CD4-positive, alpha-beta T cell (primary cell): ENCODE measurements at regions not wholly inside any gene's neighbourhood (a gene's known extent, or its start where the extent isn't known, plus 50 kb on each side); places are given as distances from the start of the nearest gene placed in this dataset.

Experiments used
- ATAC-seq: fragments of 200-7000 bp; cut with Tn5 transposase; one replicate; pipeline ENCODE4 v1.10.0; 2022; ENCODE audit warnings: mild to moderate bottlenecking; ENCODE audit not compliant: poor library complexity
- CTCF ChIA-PET: fragments of 350-600 bp; sonication (Branson Sonifier 250); formaldehyde crosslinking; loops from one replicate; lab custom pipeline; 2021; ENCODE audit warnings: antibody characterized with exemption, inconsistent platforms; lab: Charles Lee
- POLR2A ChIA-PET: fragments of 350-600 bp; sonication (Branson Sonifier 250); formaldehyde crosslinking; loops from one replicate; lab custom pipeline; 2021; ENCODE audit warnings: antibody characterized with exemption, inconsistent platforms; lab: Charles Lee
- DNase-seq, 14 experiments: peaks; one replicate each; pipeline ENCODE4 v3.0.0-alpha.2; 2013 to 2020; ENCODE audit warnings: mixed read lengths in 2 of 14
- H3K27ac ChIP-seq, 2 donors: one replicate each; pipeline versions ENCODE4 v1.5.1 to v1.7.0; 2013; ENCODE audit warnings: low read length in 2 of 2, low read depth in 1 of 2, mild to moderate bottlenecking in 1 of 2
- H3K27me3 ChIP-seq, 2 experiments: 1 replicate in 1 of 2; 2 replicates in 1 of 2; pipeline versions ENCODE4 v1.6.1 to v1.7.0; 2013; ENCODE audit warnings: low read length in 2 of 2, control low read depth in 1 of 2, mild to moderate bottlenecking in 1 of 2, moderate library complexity in 1 of 2; ENCODE audit not compliant: insufficient read depth in 2 of 2, control insufficient read depth in 1 of 2
- H3K36me3 ChIP-seq: one replicate; pipeline ENCODE4 v1.6.1; 2013; ENCODE audit warnings: low read length, control low read depth; ENCODE audit not compliant: insufficient read depth
- H3K4me1 ChIP-seq: one replicate; pipeline ENCODE4 v1.6.1; 2013; ENCODE audit warnings: low read length, control low read depth; ENCODE audit not compliant: insufficient read depth
- H3K4me3 ChIP-seq: one replicate; pipeline ENCODE4 v1.5.1; 2013; ENCODE audit warnings: mild to moderate bottlenecking, low read length, moderate library complexity
- H3K9me3 ChIP-seq, 2 experiments: 1 replicate in 1 of 2; 2 replicates in 1 of 2; pipeline versions ENCODE4 v1.6.1 to v1.7.0; 2013; ENCODE audit warnings: low read length in 2 of 2, mild to moderate bottlenecking in 2 of 2, control low read depth in 1 of 2, moderate library complexity in 1 of 2; ENCODE audit not compliant: control insufficient read depth in 1 of 2, insufficient read depth in 1 of 2
- H3K27ac Mint-ChIP-seq: one replicate; pipeline ENCODE4 v1.8.0; 2020; ENCODE audit warnings: mixed read lengths
- H3K27me3 Mint-ChIP-seq: one replicate; pipeline ENCODE4 v1.8.0; 2021; ENCODE audit warnings: mixed read lengths
- H3K36me3 Mint-ChIP-seq: one replicate; pipeline ENCODE4 v1.8.0; 2021; ENCODE audit warnings: low read depth, mixed read lengths
- H3K4me1 Mint-ChIP-seq: one replicate; pipeline ENCODE4 v1.8.0; 2021; ENCODE audit warnings: low read depth, mixed read lengths
- H3K4me3 Mint-ChIP-seq: one replicate; pipeline ENCODE4 v1.8.0; 2020; ENCODE audit warnings: mild to moderate bottlenecking, mixed read lengths
- H3K9me3 Mint-ChIP-seq: one replicate; pipeline ENCODE4 v1.8.0; 2020; ENCODE audit warnings: mixed read lengths
- intact Hi-C, 2 experiments: fragments of 100-400 bp; cut with DNase I in 1 of 2; cut with micrococcal nuclease in 1 of 2; formaldehyde crosslinking; loops; one replicate each; pipeline versions ENCODE4 v1.15.1 to v1.9.0; 2023 to 2025; cut with DNase I, micrococcal nuclease
- TF ChIP-seq, protein P1 (sequence below): fragments of 200-600 bp; IDR thresholded peaks from one replicate; pipeline ENCODE4 v1.8.0; 2022; ENCODE audit warnings: antibody characterized with exemption, mild to moderate bottlenecking

- DNase-seq (peak in 4 of 14 experiments; percentile 20 to 53 (median 34)), ATAC-seq (peak; percentile 46)
- H3K9me3 Mint-ChIP-seq: no peaks in the 10 kb centered on the region
- no peak overlapping the region for H3K4me3 ChIP-seq
- peaks cover 6% of the 10 kb centered on the region for H3K36me3 Mint-ChIP-seq
- TF ChIP-seq, protein P1, sequence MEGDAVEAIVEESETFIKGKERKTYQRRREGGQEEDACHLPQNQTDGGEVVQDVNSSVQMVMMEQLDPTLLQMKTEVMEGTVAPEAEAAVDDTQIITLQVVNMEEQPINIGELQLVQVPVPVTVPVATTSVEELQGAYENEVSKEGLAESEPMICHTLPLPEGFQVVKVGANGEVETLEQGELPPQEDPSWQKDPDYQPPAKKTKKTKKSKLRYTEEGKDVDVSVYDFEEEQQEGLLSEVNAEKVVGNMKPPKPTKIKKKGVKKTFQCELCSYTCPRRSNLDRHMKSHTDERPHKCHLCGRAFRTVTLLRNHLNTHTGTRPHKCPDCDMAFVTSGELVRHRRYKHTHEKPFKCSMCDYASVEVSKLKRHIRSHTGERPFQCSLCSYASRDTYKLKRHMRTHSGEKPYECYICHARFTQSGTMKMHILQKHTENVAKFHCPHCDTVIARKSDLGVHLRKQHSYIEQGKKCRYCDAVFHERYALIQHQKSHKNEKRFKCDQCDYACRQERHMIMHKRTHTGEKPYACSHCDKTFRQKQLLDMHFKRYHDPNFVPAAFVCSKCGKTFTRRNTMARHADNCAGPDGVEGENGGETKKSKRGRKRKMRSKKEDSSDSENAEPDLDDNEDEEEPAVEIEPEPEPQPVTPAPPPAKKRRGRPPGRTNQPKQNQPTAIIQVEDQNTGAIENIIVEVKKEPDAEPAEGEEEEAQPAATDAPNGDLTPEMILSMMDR: no peak
- CTCF ChIA-PET: no interaction called here
- peaks cover 47% of the 10 kb centered on the region for H3K4me1 ChIP-seq
- H3K27ac ChIP-seq: peak overlapping the region; percentile 85 to 90
- no peaks in the 10 kb centered on the region for H3K27me3 ChIP-seq
- POLR2A ChIA-PET: interaction anchor here (0.7 to 4.8 kb wide), 3 partner anchors 9 to 17 kb away, joined by 3 to 27 read pairs (median 3); no protein-coding TSS in a partner anchor
- peaks cover 78% of the 10 kb centered on the region for H3K4me1 Mint-ChIP-seq
- no peaks in the 10 kb centered on the region for H3K9me3 ChIP-seq
- no peaks in the 10 kb centered on the region for H3K27me3 Mint-ChIP-seq
- H3K36me3 ChIP-seq: no peaks in the 10 kb centered on the region
- intact Hi-C loops: loop anchor here in 1 of 2 experiments (10.0 kb wide), 1 partner anchor 113 kb away; no protein-coding TSS in a partner anchor
- peak overlapping the region; percentile 25 for H3K4me3 Mint-ChIP-seq
- H3K27ac Mint-ChIP-seq: peak overlapping the region; percentile 99
Measured at GRCh38 chrX:39311646-39312045, 510.4 kb downstream of the MID1IP1 start.

DNA sequence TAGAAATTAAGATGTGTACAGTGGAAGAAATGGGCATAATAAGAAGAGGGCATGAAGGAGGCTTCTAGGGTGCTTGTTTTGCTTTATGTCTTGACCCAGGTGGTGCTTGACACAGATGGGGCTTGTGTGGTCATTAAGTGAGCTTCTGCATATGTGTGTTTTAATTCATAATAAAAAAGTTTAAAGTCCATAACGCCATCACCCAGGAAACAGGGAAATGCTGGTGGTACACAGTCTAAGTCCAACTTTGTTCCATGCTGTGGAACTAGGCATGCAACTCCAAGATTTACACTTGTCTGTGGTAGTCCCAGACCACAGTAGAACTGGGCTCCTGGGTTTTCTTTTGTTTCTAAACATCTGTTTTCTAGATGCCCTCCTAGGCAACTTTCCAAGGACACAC, 511.9 kb downstream of the MID1IP1 start:
- TF ChIP-seq, protein P1: no peak
- Histone ChIP-seq H3K9me3 (no peaks in the 10 kb centered on the region), H3K27ac (no peak overlapping the region), H3K4me3 (no peak overlapping the region), H3K27me3 (no peaks in the 10 kb centered on the region), H3K4me1 (peaks cover 46% of the 10 kb centered on the region), H3K36me3 (no peaks in the 10 kb centered on the region)
- ATAC-seq (no peak), DNase-seq (no peak)
- no peak overlapping the region for H3K4me3 Mint-ChIP-seq
- H3K9me3 Mint-ChIP-seq: no peaks in the 10 kb centered on the region
- peaks cover 78% of the 10 kb centered on the region for H3K4me1 Mint-ChIP-seq
- intact Hi-C loops: loop anchor here in 1 of 2 experiments (10.0 kb wide), 1 partner anchor 112 kb away; no protein-coding TSS in a partner anchor
- peak overlapping the region; percentile 99 for H3K27ac Mint-ChIP-seq
- H3K27me3 Mint-ChIP-seq: no peaks in the 10 kb centered on the region
- ChIA-PET POLR2A (interaction anchor here (0.6 kb wide), 1 partner anchor 18 kb away, joined by 3 read pairs; no protein-coding TSS in a partner anchor), CTCF (no interaction called here)
- H3K36me3 Mint-ChIP-seq: no peaks in the 10 kb centered on the region

DNA sequence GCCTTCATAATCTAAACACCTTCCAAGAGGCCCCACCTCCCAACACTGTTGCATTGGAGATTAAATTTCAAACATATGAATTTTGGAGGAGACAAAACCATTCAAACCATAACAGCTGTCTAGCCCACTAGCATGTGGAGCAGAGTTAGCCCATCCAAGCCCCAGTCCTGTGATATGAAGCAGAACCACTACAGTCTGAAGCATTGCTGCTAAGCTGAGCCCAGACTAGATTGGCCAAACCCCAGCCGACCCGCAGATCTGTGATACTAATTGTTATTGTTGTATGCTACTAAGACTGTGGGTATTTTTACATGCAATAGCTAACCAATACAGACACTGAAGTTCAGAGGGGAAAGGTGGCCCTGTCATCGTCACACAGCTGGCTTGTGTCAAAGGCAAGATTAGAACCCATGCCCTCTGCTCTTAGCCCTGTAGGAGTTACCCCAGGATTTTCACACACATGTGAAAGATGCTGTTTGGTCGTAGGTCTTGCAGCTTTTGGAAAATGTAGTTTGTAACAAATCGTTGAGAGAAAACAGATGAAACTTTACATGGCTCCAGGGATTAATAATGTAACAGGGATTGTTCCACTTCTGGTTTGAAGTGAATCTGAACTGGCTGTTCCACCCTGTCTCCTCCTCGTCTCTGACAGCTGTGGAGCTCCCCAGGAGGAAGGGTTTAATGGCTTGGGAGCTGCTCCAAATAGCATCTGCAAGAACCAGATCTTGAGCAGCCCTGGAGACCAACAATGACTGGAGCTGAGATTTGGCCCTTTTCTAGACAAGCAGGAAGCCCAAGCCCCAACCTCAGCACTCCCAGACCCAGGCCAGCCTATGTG, 517.5 kb downstream of the MID1IP1 start:
- Histone ChIP-seq H3K4me1 (peaks cover 13% of the 10 kb centered on the region), H3K36me3 (no peaks in the 10 kb centered on the region), H3K27ac (no peak overlapping the region), H3K9me3 (no peaks in the 10 kb centered on the region), H3K27me3 (no peaks in the 10 kb centered on the region), H3K4me3 (no peak overlapping the region)
- ATAC-seq (no peak), DNase-seq (no peak)
- peaks cover 50% of the 10 kb centered on the region for H3K4me1 Mint-ChIP-seq
- ChIA-PET CTCF (no interaction called here), POLR2A (interaction anchor here (1.2 to 4.9 kb wide), 3 partner anchors 9 to 12 kb away, joined by 3 to 27 read pairs (median 5); no protein-coding TSS in a partner anchor)
- H3K36me3 Mint-ChIP-seq: no peaks in the 10 kb centered on the region
- H3K4me3 Mint-ChIP-seq: no peak overlapping the region
- H3K27ac Mint-ChIP-seq: peak overlapping the region; percentile 16
- no peaks in the 10 kb centered on the region for H3K27me3 Mint-ChIP-seq
- no peaks in the 10 kb centered on the region for H3K9me3 Mint-ChIP-seq
- intact Hi-C loops: loop anchor here in 1 of 2 experiments (10.0 kb wide), 1 partner anchor 106 kb away; no protein-coding TSS in a partner anchor
- TF ChIP-seq, protein P1: no peak
